Activated CD4-positive, alpha-beta memory T cell treated with anti-CD3 and anti-CD28 coated beads, Interleukin-2, amount 10 ng/mL, durations not matched to agents 7 days and 5 days (primary cell): ENCODE measurements at regions not wholly inside any gene's neighbourhood (a gene's known extent, or its start where the extent isn't known, plus 50 kb on each side); places are given as distances from the start of the nearest gene placed in this dataset.

Source experiments
- CTCF ChIA-PET: fragments of 350-600 bp; sonication (Branson Sonifier 250); formaldehyde crosslinking; loops from one replicate; lab custom pipeline; 2021; ENCODE audit warnings: antibody characterized with exemption, inconsistent platforms; lab: Charles Lee
- POLR2A ChIA-PET: fragments of 350-600 bp; sonication (Branson Sonifier 250); formaldehyde crosslinking; loops from one replicate; lab custom pipeline; 2021; ENCODE audit warnings: antibody characterized with exemption; lab: Charles Lee
- DNase-seq: peaks from one replicate; pipeline ENCODE4 v3.0.0-alpha.2; 2020
- H3K27ac Mint-ChIP-seq: one replicate; pipeline ENCODE4 v1.8.0; 2021; ENCODE audit warnings: mild to moderate bottlenecking, mixed read lengths
- H3K27me3 Mint-ChIP-seq: one replicate; pipeline ENCODE4 v1.8.0; 2021; ENCODE audit warnings: mixed read lengths
- H3K36me3 Mint-ChIP-seq: one replicate; pipeline ENCODE4 v1.8.0; 2021; ENCODE audit warnings: low read depth, mixed read lengths
- H3K4me1 Mint-ChIP-seq: one replicate; pipeline ENCODE4 v1.8.0; 2021; ENCODE audit warnings: mixed read lengths
- H3K4me3 Mint-ChIP-seq: one replicate; pipeline ENCODE4 v1.8.0; 2021; ENCODE audit warnings: mild to moderate bottlenecking, mixed read lengths
- H3K9me3 Mint-ChIP-seq: one replicate; pipeline ENCODE4 v1.8.0; 2021; ENCODE audit warnings: mixed read lengths

GRCh38 chr19:56927294-56927693 is 86.8 kb upstream of the PEG3 start:
- H3K9me3 Mint-ChIP-seq = peaks cover 38% of the 10 kb centered on the region
- CTCF ChIA-PET = no interaction called here
- no peak for DNase-seq
- POLR2A ChIA-PET = no interaction called here
- no peak overlapping the region for H3K27ac Mint-ChIP-seq
- no peak overlapping the region for H3K4me3 Mint-ChIP-seq
- no peaks in the 10 kb centered on the region for H3K27me3 Mint-ChIP-seq
- no peaks in the 10 kb centered on the region for H3K4me1 Mint-ChIP-seq
- no peaks in the 10 kb centered on the region for H3K36me3 Mint-ChIP-seq

- Mint-ChIP-seq H3K36me3 (peaks cover 3% of the 10 kb centered on the region), H3K27ac (no peak overlapping the region), H3K9me3 (peaks cover 43% of the 10 kb centered on the region), H3K27me3 (no peaks in the 10 kb centered on the region), H3K4me1 (no peaks in the 10 kb centered on the region), H3K4me3 (no peak overlapping the region)
- DNase-seq = no peak
- POLR2A ChIA-PET = no interaction called here
- CTCF ChIA-PET = no interaction called here
Observed at GRCh38 chr19:56927791-56928207, 87.3 kb upstream of the PEG3 start.

- no peak overlapping the region for H3K27ac Mint-ChIP-seq
- no peaks in the 10 kb centered on the region for H3K27me3 Mint-ChIP-seq
- H3K4me3 Mint-ChIP-seq = no peak overlapping the region
- H3K36me3 Mint-ChIP-seq = peaks cover 4% of the 10 kb centered on the region
- DNase-seq = no peak
- H3K4me1 Mint-ChIP-seq = no peaks in the 10 kb centered on the region
- POLR2A ChIA-PET = no interaction called here
- CTCF ChIA-PET = no interaction called here
- peaks cover 41% of the 10 kb centered on the region for H3K9me3 Mint-ChIP-seq
Observed at GRCh38 chr19:56930647-56931535, 90.4 kb upstream of the PEG3 start.

- ChIA-PET POLR2A (no interaction called here), CTCF (no interaction called here)
- H3K27ac Mint-ChIP-seq = no peak overlapping the region
- H3K9me3 Mint-ChIP-seq = peaks cover 36% of the 10 kb centered on the region
- H3K27me3 Mint-ChIP-seq = no peaks in the 10 kb centered on the region
- DNase-seq = no peak
- peaks cover 4% of the 10 kb centered on the region for H3K36me3 Mint-ChIP-seq
- H3K4me3 Mint-ChIP-seq = no peak overlapping the region
- H3K4me1 Mint-ChIP-seq = no peaks in the 10 kb centered on the region
Observed at GRCh38 chr19:56933014-56933705, 92.6 kb upstream of the PEG3 start.

GRCh38 chr19:56934438-56935090 is 94.0 kb upstream of the PEG3 start:
- Mint-ChIP-seq H3K27ac (no peak overlapping the region), H3K4me1 (no peaks in the 10 kb centered on the region), H3K9me3 (peaks cover 37% of the 10 kb centered on the region), H3K36me3 (peaks cover 6% of the 10 kb centered on the region), H3K4me3 (no peak overlapping the region), H3K27me3 (no peaks in the 10 kb centered on the region)
- CTCF ChIA-PET = no interaction called here
- POLR2A ChIA-PET = no interaction called here
- no peak for DNase-seq

GRCh38 chr19:56939951-56940350 is 99.4 kb upstream of the PEG3 start:
- Mint-ChIP-seq H3K4me1 (no peaks in the 10 kb centered on the region), H3K36me3 (peaks cover 2% of the 10 kb centered on the region), H3K27ac (no peak overlapping the region), H3K27me3 (no peaks in the 10 kb centered on the region), H3K4me3 (no peak overlapping the region), H3K9me3 (peaks cover 35% of the 10 kb centered on the region)
- ChIA-PET POLR2A (no interaction called here), CTCF (no interaction called here)
- no peak for DNase-seq

- Mint-ChIP-seq H3K4me1 (no peaks in the 10 kb centered on the region), H3K9me3 (peaks cover 31% of the 10 kb centered on the region), H3K27me3 (no peaks in the 10 kb centered on the region), H3K27ac (no peak overlapping the region), H3K4me3 (no peak overlapping the region), H3K36me3 (peaks cover 2% of the 10 kb centered on the region)
- no peak for DNase-seq
- ChIA-PET CTCF (no interaction called here), POLR2A (no interaction called here)
Observed at GRCh38 chr19:56942756-56943155, 102.2 kb upstream of the PEG3 start.

- CTCF ChIA-PET = no interaction called here
- H3K27ac Mint-ChIP-seq = no peak overlapping the region
Observed at GRCh38 chr19:56946159-56946558, 105.6 kb upstream of the PEG3 start.

GRCh38 chr19:56947206-56947605 is 106.7 kb upstream of the PEG3 start:
- no peaks in the 10 kb centered on the region for H3K36me3 Mint-ChIP-seq
- peaks cover 47% of the 10 kb centered on the region for H3K9me3 Mint-ChIP-seq
- H3K4me3 Mint-ChIP-seq = no peak overlapping the region
- H3K27ac Mint-ChIP-seq = no peak overlapping the region
- no peaks in the 10 kb centered on the region for H3K27me3 Mint-ChIP-seq
- no peak for DNase-seq
- ChIA-PET CTCF (no interaction called here), POLR2A (no interaction called here)
- H3K4me1 Mint-ChIP-seq = no peaks in the 10 kb centered on the region

More at GRCh38 chr19:56946159-56946558, 105.6 kb upstream of the PEG3 start:
- H3K9me3 Mint-ChIP-seq = peaks cover 42% of the 10 kb centered on the region
- no peaks in the 10 kb centered on the region for H3K27me3 Mint-ChIP-seq
- no peak overlapping the region for H3K4me3 Mint-ChIP-seq
- POLR2A ChIA-PET = no interaction called here
- H3K4me1 Mint-ChIP-seq = no peaks in the 10 kb centered on the region
- no peaks in the 10 kb centered on the region for H3K36me3 Mint-ChIP-seq
- DNase-seq = no peak

GRCh38 chr19:56949626-56950025 is 109.1 kb upstream of the PEG3 start:
- no peak overlapping the region for H3K4me3 Mint-ChIP-seq
- H3K27me3 Mint-ChIP-seq = no peaks in the 10 kb centered on the region
- DNase-seq = no peak
- H3K9me3 Mint-ChIP-seq = peaks cover 55% of the 10 kb centered on the region
- POLR2A ChIA-PET = no interaction called here
- no peak overlapping the region for H3K27ac Mint-ChIP-seq
- CTCF ChIA-PET = no interaction called here
- no peaks in the 10 kb centered on the region for H3K36me3 Mint-ChIP-seq
- no peaks in the 10 kb centered on the region for H3K4me1 Mint-ChIP-seq

GRCh38 chr19:56951672-56952071 is 111.1 kb upstream of the PEG3 start:
- Mint-ChIP-seq H3K9me3 (peaks cover 66% of the 10 kb centered on the region), H3K4me1 (no peaks in the 10 kb centered on the region), H3K36me3 (no peaks in the 10 kb centered on the region), H3K27me3 (no peaks in the 10 kb centered on the region), H3K4me3 (no peak overlapping the region), H3K27ac (no peak overlapping the region)
- POLR2A ChIA-PET = no interaction called here
- CTCF ChIA-PET = no interaction called here
- DNase-seq = no peak

GRCh38 chr19:56953470-56953869 is 112.9 kb upstream of the PEG3 start:
- ChIA-PET CTCF (no interaction called here), POLR2A (no interaction called here)
- no peak overlapping the region for H3K4me3 Mint-ChIP-seq
- H3K27me3 Mint-ChIP-seq = no peaks in the 10 kb centered on the region
- no peaks in the 10 kb centered on the region for H3K36me3 Mint-ChIP-seq
- H3K9me3 Mint-ChIP-seq = peaks cover 68% of the 10 kb centered on the region
- no peak for DNase-seq
- no peak overlapping the region for H3K27ac Mint-ChIP-seq
- no peaks in the 10 kb centered on the region for H3K4me1 Mint-ChIP-seq

GRCh38 chr19:56955637-56956216 is 115.2 kb upstream of the PEG3 start:
- ChIA-PET CTCF (no interaction called here), POLR2A (no interaction called here)
- no peaks in the 10 kb centered on the region for H3K4me1 Mint-ChIP-seq
- H3K36me3 Mint-ChIP-seq = no peaks in the 10 kb centered on the region
- peaks cover 62% of the 10 kb centered on the region for H3K9me3 Mint-ChIP-seq
- H3K4me3 Mint-ChIP-seq = no peak overlapping the region
- no peaks in the 10 kb centered on the region for H3K27me3 Mint-ChIP-seq
- DNase-seq = no peak
- no peak overlapping the region for H3K27ac Mint-ChIP-seq
